PFSK-1 (cell line): ENCODE measurements at regions not wholly inside any gene's neighbourhood (a gene's known extent, or its start where the extent isn't known, plus 50 kb on each side); places are given as distances from the start of the nearest gene placed in this dataset.

ENCODE experiments used
- FOXP2 ChIP-seq: optimal IDR thresholded peaks from 2 replicates; pipeline ENCODE3; 2011; ENCODE audit warnings: borderline replicate concordance, control low read depth, inconsistent platforms; ENCODE audit not compliant: insufficient read depth; ENCODE audit errors: extremely low read length, extremely low read depth
- POLR2AphosphoS5 ChIP-seq: IDR thresholded peaks from 2 replicates; pipeline ENCODE4 v1.6.1; 2012; ENCODE audit warnings: low read depth, mild to moderate bottlenecking, control low read depth, low read length, moderate library complexity
- SIN3A ChIP-seq: IDR thresholded peaks from 2 replicates; pipeline ENCODE4 v1.6.1; 2012; ENCODE audit warnings: mild to moderate bottlenecking, low read length, moderate library complexity, borderline replicate concordance; ENCODE audit not compliant: insufficient read depth
- TAF1 ChIP-seq: IDR thresholded peaks from 2 replicates; pipeline ENCODE4 v1.6.1; 2012; ENCODE audit warnings: low read length, control low read depth, borderline replicate concordance; ENCODE audit not compliant: insufficient read depth
- TF ChIP-seq, protein P1 (sequence below), 2 experiments: IDR thresholded peaks; 2 replicates each; pipeline versions ENCODE4 v1.6.1 to v1.8.0; 2011 to 2012; ENCODE audit warnings: low read depth in 2 of 2, low read length in 2 of 2, control low read depth in 1 of 2, inconsistent platforms in 1 of 2, mild to moderate bottlenecking in 1 of 2, moderate library complexity in 1 of 2; ENCODE audit not compliant: insufficient read depth in 1 of 2

DNA sequence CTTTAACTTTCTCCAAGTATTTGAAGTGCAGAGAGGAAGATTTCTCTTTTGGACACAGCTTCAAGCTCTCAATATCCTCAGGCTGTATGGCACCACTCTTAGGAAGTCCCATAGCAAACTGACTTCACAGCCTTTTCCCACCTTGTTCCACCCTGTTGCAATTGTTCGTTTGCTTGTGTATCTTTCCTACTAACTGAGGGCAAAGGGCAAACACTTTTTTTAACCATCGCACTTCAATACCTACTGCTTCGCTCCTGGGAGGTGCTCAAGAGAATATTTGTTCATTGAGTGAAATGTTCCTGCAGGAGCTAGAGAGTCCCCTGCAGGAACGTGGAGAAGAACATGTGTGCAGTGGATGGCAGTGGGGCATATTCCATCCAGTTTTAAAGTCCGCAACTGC, 638.6 kb downstream of the BCOR start:
- TF ChIP-seq FOXP2, result no peak

- TF ChIP-seq TAF1 (no peak), POLR2AphosphoS5 (no peak), FOXP2 (no peak), SIN3A (no peak)
- TF ChIP-seq, protein P1, sequence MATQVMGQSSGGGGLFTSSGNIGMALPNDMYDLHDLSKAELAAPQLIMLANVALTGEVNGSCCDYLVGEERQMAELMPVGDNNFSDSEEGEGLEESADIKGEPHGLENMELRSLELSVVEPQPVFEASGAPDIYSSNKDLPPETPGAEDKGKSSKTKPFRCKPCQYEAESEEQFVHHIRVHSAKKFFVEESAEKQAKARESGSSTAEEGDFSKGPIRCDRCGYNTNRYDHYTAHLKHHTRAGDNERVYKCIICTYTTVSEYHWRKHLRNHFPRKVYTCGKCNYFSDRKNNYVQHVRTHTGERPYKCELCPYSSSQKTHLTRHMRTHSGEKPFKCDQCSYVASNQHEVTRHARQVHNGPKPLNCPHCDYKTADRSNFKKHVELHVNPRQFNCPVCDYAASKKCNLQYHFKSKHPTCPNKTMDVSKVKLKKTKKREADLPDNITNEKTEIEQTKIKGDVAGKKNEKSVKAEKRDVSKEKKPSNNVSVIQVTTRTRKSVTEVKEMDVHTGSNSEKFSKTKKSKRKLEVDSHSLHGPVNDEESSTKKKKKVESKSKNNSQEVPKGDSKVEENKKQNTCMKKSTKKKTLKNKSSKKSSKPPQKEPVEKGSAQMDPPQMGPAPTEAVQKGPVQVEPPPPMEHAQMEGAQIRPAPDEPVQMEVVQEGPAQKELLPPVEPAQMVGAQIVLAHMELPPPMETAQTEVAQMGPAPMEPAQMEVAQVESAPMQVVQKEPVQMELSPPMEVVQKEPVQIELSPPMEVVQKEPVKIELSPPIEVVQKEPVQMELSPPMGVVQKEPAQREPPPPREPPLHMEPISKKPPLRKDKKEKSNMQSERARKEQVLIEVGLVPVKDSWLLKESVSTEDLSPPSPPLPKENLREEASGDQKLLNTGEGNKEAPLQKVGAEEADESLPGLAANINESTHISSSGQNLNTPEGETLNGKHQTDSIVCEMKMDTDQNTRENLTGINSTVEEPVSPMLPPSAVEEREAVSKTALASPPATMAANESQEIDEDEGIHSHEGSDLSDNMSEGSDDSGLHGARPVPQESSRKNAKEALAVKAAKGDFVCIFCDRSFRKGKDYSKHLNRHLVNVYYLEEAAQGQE (IDR thresholded peaks at IDR 0.05; ENCODE audit: insufficient read depth in 1 of 2, low read depth in 2 of 2, low read length in 2 of 2), result no peak
These were observed 637.8 kb downstream of the BCOR start for GRCh38 chrX:39459952-39460351.

DNA sequence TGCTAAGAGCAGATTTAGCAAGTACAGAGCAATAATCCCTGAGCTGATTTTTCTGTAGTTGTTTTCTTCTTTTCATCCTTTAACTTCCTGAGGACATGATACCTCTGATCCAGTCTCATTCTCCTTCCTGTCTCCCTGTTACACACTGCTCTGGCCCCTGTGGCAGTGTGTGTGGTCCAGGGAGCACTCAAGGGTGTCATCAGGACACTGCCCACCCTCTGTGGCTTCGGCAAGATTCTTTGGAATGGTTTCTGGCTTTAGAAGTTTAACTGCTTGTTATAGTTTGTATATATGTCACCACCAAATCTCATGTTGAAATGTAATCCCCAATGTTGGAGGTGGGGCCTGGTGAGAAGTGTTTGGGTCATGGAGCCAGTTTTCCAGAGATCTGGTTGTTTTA, 637.3 kb downstream of the BCOR start:
- TF ChIP-seq FOXP2, result no peak
- TF ChIP-seq POLR2AphosphoS5, result no peak
- no peak for TF ChIP-seq SIN3A
- TF ChIP-seq, protein P1 (IDR thresholded peaks at IDR 0.05; ENCODE audit: insufficient read depth in 1 of 2, low read depth in 2 of 2, low read length in 2 of 2), result no peak
- no peak for TF ChIP-seq TAF1

DNA sequence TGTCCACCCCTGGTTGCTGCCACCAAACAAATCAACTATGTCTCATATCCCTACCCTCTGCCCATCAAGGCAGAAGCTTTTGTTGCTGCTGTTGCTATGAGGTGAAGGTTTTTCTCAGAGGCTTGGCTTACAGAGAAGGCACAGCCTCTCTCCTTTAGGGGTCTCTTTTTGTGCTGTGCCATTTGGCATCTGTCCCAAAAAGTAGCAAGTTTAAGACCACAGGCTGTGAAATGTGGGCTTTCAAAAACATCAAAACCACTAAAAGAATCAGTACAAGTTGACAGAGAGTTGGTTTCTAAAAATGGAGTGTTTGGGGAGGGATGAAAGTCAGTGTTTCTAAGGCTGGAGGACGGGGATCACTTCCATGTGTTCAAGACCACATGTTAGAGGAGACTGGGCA, 634.9 kb downstream of the BCOR start:
- no peak for TF ChIP-seq TAF1
- no peak for TF ChIP-seq FOXP2
- TF ChIP-seq POLR2AphosphoS5, result no peak
- no peak for TF ChIP-seq SIN3A
- TF ChIP-seq, protein P1 (IDR thresholded peaks at IDR 0.05; ENCODE audit: insufficient read depth in 1 of 2, low read depth in 2 of 2, low read length in 2 of 2), result no peak

DNA sequence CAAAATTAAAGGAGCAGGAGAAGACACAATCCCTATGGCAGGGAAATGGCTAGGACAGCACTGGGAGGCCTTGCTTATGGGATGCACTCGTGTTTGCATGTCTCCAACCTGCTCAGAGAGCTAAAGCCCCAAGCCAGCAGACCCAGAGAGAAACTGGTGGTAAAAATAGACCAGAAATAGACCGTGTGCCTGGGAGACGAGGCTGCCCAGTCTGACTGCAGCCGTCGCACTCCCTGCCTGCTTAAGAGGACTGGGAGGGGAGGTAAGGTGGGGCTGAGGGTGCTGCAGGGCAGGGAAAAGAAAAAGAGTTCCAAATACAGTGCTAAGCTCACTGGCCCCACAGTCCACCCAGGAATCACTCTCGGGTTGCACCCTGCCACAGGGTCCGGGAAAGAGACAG, 633.5 kb downstream of the BCOR start:
- TF ChIP-seq SIN3A (no peak), TAF1 (no peak), POLR2AphosphoS5 (no peak), FOXP2 (no peak)
- TF ChIP-seq, protein P1 (IDR thresholded peaks at IDR 0.05; ENCODE audit: insufficient read depth in 1 of 2, low read depth in 2 of 2, low read length in 2 of 2), result no peak
